HCT116 (cell line): ENCODE measurements at regions not wholly inside any gene's neighbourhood (a gene's known extent, or its start where the extent isn't known, plus 50 kb on each side); places are given as distances from the start of the nearest gene placed in this dataset.
A peak's percentile ranks its signal among the peaks of the same experiment; 100 is the strongest.

Experiments used
- ATAC-seq: fragments of 200-7000 bp; cut with Tn5 transposase; 2 replicates; pipeline ENCODE4 v1.9.1; 2020; ENCODE audit warnings: mild to moderate bottlenecking, moderate library complexity
- BruUV-seq: library from RNA; stranded (reverse); fragments of 400-500 nt; replicated peaks from 2 replicates; lab custom pipeline; 2021; lab: Mats Ljungman, UMichigan
- CTCF ChIA-PET: fragments of 300-600 bp; sonication (Branson Sonifier 250); formaldehyde crosslinking; loops from one replicate; lab custom pipeline; 2021; ENCODE audit warnings: antibody characterized with exemption; lab: Charles Lee
- POLR2A ChIA-PET: fragments of 300-600, 350-600 bp; sonication (Branson Sonifier 250); formaldehyde crosslinking; loops from one replicate; lab custom pipeline; 2021; ENCODE audit warnings: antibody characterized with exemption; lab: Charles Lee
- RAD21 ChIA-PET, 2 experiments: fragments of 300-600 bp; sonication (Branson Sonifier 250); formaldehyde crosslinking; loops; one replicate each; lab custom pipeline; 2023; ENCODE audit warnings: low total read pairs in 2 of 2; ENCODE audit not compliant: uncharacterized antibody in 2 of 2, unreplicated experiment in 2 of 2, low non-redundant PET in 1 of 2; lab: Charles Lee
- DNase-seq: peaks from one replicate; pipeline ENCODE4 v3.0.0-alpha.2; 2010; ENCODE audit warnings: low read depth, low spot score
- H2AFZ ChIP-seq: fragments of 200-600 bp; shearing (Covaris generic), sonication (generic); 2 replicates; pipeline ENCODE4 v1.6.1; 2017; ENCODE audit warnings: low read depth, mixed run types, mixed read lengths, antibody characterized with exemption, low read length; ENCODE audit not compliant: poor library complexity, severe bottlenecking
- H3K27ac ChIP-seq: 2 replicates; pipeline ENCODE4 v1.5.1; 2012; ENCODE audit warnings: low read depth, low read length
- H3K27me3 ChIP-seq: fragments of 200-600 bp; sonication (generic); 2 replicates; pipeline ENCODE4 v1.6.1; 2016; ENCODE audit warnings: mixed run types, low read length, mixed read lengths; ENCODE audit not compliant: insufficient read depth
- H3K36me3 ChIP-seq, 2 experiments: fragments of 200-500 bp in 1 of 2; fragments of 200-600 bp in 1 of 2; sonication (Bioruptor generic) in 1 of 2; sonication (generic) in 1 of 2; 2 replicates each; pipeline versions ENCODE4 v1.5.1 to v1.6.1; 2014 to 2016; ENCODE audit warnings: low read length in 2 of 2, inconsistent platforms in 1 of 2, mixed read lengths in 1 of 2, mixed run types in 1 of 2; ENCODE audit not compliant: insufficient read depth in 2 of 2, control insufficient read depth in 1 of 2
- H3K4me1 ChIP-seq, 2 experiments: fragments of 200-600 bp in 1 of 2; sonication (generic) in 1 of 2; 2 replicates each; pipeline versions ENCODE4 v1.5.1 to v1.6.1; 2012 to 2017; ENCODE audit warnings: low read length in 2 of 2, inconsistent platforms in 1 of 2, mild to moderate bottlenecking in 1 of 2, mixed read lengths in 1 of 2, mixed run types in 1 of 2, moderate library complexity in 1 of 2; ENCODE audit not compliant: insufficient read depth in 2 of 2, control insufficient read depth in 1 of 2
- H3K4me2 ChIP-seq: fragments of 200-600 bp; sonication (generic); 2 replicates; pipeline ENCODE4 v1.6.1; 2017; ENCODE audit warnings: mixed run types, low read length, mixed read lengths
- H3K4me3 ChIP-seq, 2 experiments: fragments of 200-600 bp in 1 of 2; sonication (generic) in 1 of 2; replicated peaks in 1 of 2; 2 replicates each; pipeline ENCODE4 v1.5.1; 2011 to 2016; ENCODE audit warnings: low read length in 2 of 2, control low read depth in 1 of 2, low read depth in 1 of 2, mild to moderate bottlenecking in 1 of 2, mixed read lengths in 1 of 2, mixed run types in 1 of 2
- H3K79me2 ChIP-seq: fragments of 200-600 bp; sonication (generic); 2 replicates; pipeline ENCODE4 v1.6.1; 2017; ENCODE audit warnings: mild to moderate bottlenecking, mixed run types, low read length, moderate library complexity, mixed read lengths; ENCODE audit not compliant: insufficient read depth
- H3K9ac ChIP-seq: fragments of 200-600 bp; sonication (generic); 2 replicates; pipeline ENCODE4 v1.6.1; 2016; ENCODE audit warnings: low read length, mixed read lengths
- H3K9me2 ChIP-seq: fragments of 200-600 bp; sonication (generic), shearing (Covaris generic); 2 replicates; pipeline ENCODE4 v1.6.1; 2017; ENCODE audit warnings: mixed run types, mild to moderate bottlenecking, moderate library complexity; ENCODE audit not compliant: insufficient read depth
- H3K9me3 ChIP-seq, 2 experiments: fragments of 200-500 bp in 1 of 2; fragments of 200-600 bp in 1 of 2; sonication (Bioruptor generic) in 1 of 2; sonication (generic) in 1 of 2; 2 replicates each; pipeline ENCODE4 v1.6.1; 2014 to 2017; ENCODE audit warnings: low read length in 2 of 2, mixed read lengths in 2 of 2, inconsistent platforms in 1 of 2, low read depth in 1 of 2, mild to moderate bottlenecking in 1 of 2, mixed run types in 1 of 2, moderate library complexity in 1 of 2; ENCODE audit not compliant: control insufficient read depth in 1 of 2, insufficient read depth in 1 of 2
- H4K20me1 ChIP-seq: fragments of 200-600 bp; sonication (generic), shearing (Covaris generic); 2 replicates; pipeline ENCODE4 v1.6.1; 2017; ENCODE audit warnings: mixed run types, mild to moderate bottlenecking, moderate library complexity; ENCODE audit not compliant: insufficient read depth
- CBX3 ChIP-seq: IDR thresholded peaks from 2 replicates; pipeline ENCODE4 v1.6.1; 2012; ENCODE audit warnings: low read depth
- CTCF ChIP-seq, 3 experiments: fragments of 200-600 bp in 1 of 3; sonication (generic) in 1 of 3; IDR thresholded peaks in 2 of 3; conservative IDR thresholded peaks in 1 of 3; 2 replicates each; pipeline ENCODE4 v1.5.1; 2012 to 2017; ENCODE audit warnings: low read depth in 2 of 3, low read length in 2 of 3, antibody characterized with exemption in 1 of 3, borderline replicate concordance in 1 of 3, control low read depth in 1 of 3, mild to moderate bottlenecking in 1 of 3, mixed read lengths in 1 of 3, mixed run types in 1 of 3, moderate library complexity in 1 of 3; ENCODE audit not compliant: insufficient read depth in 1 of 3
- ELF1 ChIP-seq: IDR thresholded peaks from 2 replicates; pipeline ENCODE4 v1.6.1; 2012; ENCODE audit warnings: low read depth, borderline replicate concordance
- FOSL1 ChIP-seq: IDR thresholded peaks from 2 replicates; pipeline ENCODE4 v1.6.1; 2012; ENCODE audit warnings: low read depth
- MAX ChIP-seq: IDR thresholded peaks from 2 replicates; pipeline ENCODE4 v1.6.1; 2012
- RAD21 ChIP-seq: IDR thresholded peaks from 2 replicates; pipeline ENCODE4 v1.6.1; 2012; ENCODE audit warnings: low read depth, mild to moderate bottlenecking
- SIN3A ChIP-seq: IDR thresholded peaks from 2 replicates; pipeline ENCODE4 v1.6.1; 2012; ENCODE audit warnings: low read depth
- TCF7L2 ChIP-seq: IDR thresholded peaks from 2 replicates; pipeline ENCODE4 v1.7.0; 2011; ENCODE audit warnings: borderline replicate concordance, inconsistent platforms; ENCODE audit not compliant: insufficient read depth, insufficient read length; ENCODE audit errors: extremely low read depth
- ZNF274 ChIP-seq: fragments of 200-500 bp; sonication (Bioruptor generic); IDR thresholded peaks from 2 replicates; pipeline ENCODE4 v1.6.1; 2014; ENCODE audit warnings: mild to moderate bottlenecking, low read depth, low read length, inconsistent platforms
- intact Hi-C: fragments of 100-400 bp; cut with micrococcal nuclease; formaldehyde crosslinking; loops from 2 replicates; pipeline ENCODE4 v1.10.0; 2022

GRCh38 chr3:103440539-103441203, 1005.9 kb downstream of the ZPLD1 start:
- ChIA-PET RAD21 (no interaction called here), CTCF (interaction anchor here (1.1 kb wide), 1 partner anchor 11 kb away, joined by 3 read pairs; no protein-coding TSS in a partner anchor), POLR2A (no interaction called here)
- H3K36me3 ChIP-seq, result no peaks in the 10 kb centered on the region
- H3K9me2 ChIP-seq, result no peaks in the 10 kb centered on the region
- intact Hi-C loops, result no loop called here
- BruUV-seq, result no TSS peak
- peak; percentile 81 for ATAC-seq
- H3K9me3 ChIP-seq, result no peaks in the 10 kb centered on the region
- no peak for TF ChIP-seq TCF7L2
- peak; percentile 4 to 59 (median 49); a peak in 4 of 6 replicates for TF ChIP-seq CTCF (IDR thresholded peaks at IDR 0.05 in 2 of 3, conservative IDR thresholded peaks at IDR 0.05 in 1 of 3; ENCODE audit: borderline replicate concordance in 1 of 3, insufficient read depth in 1 of 3, low read depth in 2 of 3, low read length in 2 of 3)
- peak; percentile 21; the same call in 1 of the 2 replicates for TF ChIP-seq RAD21
- no peaks in the 10 kb centered on the region for H3K4me1 ChIP-seq
- H3K9ac ChIP-seq, result no peak overlapping the region
- H3K79me2 ChIP-seq, result no peaks in the 10 kb centered on the region
- H4K20me1 ChIP-seq, result no peaks in the 10 kb centered on the region
- no peak overlapping the region for H3K27ac ChIP-seq
- peak; percentile 29 for DNase-seq
- H2AFZ ChIP-seq, result no peak overlapping the region
- H3K4me3 ChIP-seq, result no peak overlapping the region
- H3K27me3 ChIP-seq, result no peaks in the 10 kb centered on the region
- no peak overlapping the region for H3K4me2 ChIP-seq

GRCh38 chr3:103446953-103447629, 1012.3 kb downstream of the ZPLD1 start:
- Histone ChIP-seq H3K9me3 (no peaks in the 10 kb centered on the region), H3K9ac (no peak overlapping the region), H3K79me2 (no peaks in the 10 kb centered on the region), H4K20me1 (no peaks in the 10 kb centered on the region), H3K27me3 (no peaks in the 10 kb centered on the region), H2AFZ (no peak overlapping the region), H3K36me3 (no peaks in the 10 kb centered on the region), H3K4me2 (no peak overlapping the region), H3K4me3 (no peak overlapping the region), H3K4me1 (no peaks in the 10 kb centered on the region), H3K27ac (no peak overlapping the region), H3K9me2 (no peaks in the 10 kb centered on the region)
- ATAC-seq (no peak), DNase-seq (no peak)
- RAD21 ChIA-PET, result no interaction called here
- intact Hi-C loops, result no loop called here
- POLR2A ChIA-PET, result no interaction called here
- CTCF ChIA-PET, result no interaction called here
- TF ChIP-seq ZNF274 (no peak), MAX (no peak), CBX3 (no peak), FOSL1 (no peak), ELF1 (no peak), SIN3A (no peak)
- BruUV-seq, result no TSS peak
